ENCODE measurements at regions not wholly inside any gene's neighbourhood (a gene's known extent, or its start where the extent isn't known, plus 50 kb on each side); places are given as distances from the start of the nearest gene placed in this dataset.
"Not testable (repeated sequence)": the region's sequence is repeated elsewhere in the genome, so short reads cannot be mapped to it uniquely, and the experiment has no call there.

- not testable (repeated sequence) for TF ChIP-seq GABPA (IDR thresholded peaks at IDR 0.05; ENCODE audit: borderline replicate concordance, insufficient read depth, low read length); RFX5 (IDR thresholded peaks at IDR 0.05; ENCODE audit: borderline replicate concordance, low read depth, low read length); CTCF (IDR thresholded peaks at IDR 0.05; ENCODE audit: control extremely low read depth in 1 of 3, insufficient read depth in 1 of 3, low read depth in 1 of 3, low read length in 3 of 3)
These were observed 1160.6 kb upstream of the DIAPH2 start for GRCh38 chrX:95524018-95524417.

Measured in H1 (cell line).